ENCODE measurements at regions not wholly inside any gene's neighbourhood (a gene's known extent, or its start where the extent isn't known, plus 50 kb on each side); places are given as distances from the start of the nearest gene placed in this dataset.
"Not testable (repeated sequence)": the region's sequence is repeated elsewhere in the genome, so short reads cannot be mapped to it uniquely, and the experiment has no call there.

GRCh38 chrX:134045372-134045771 is 60.0 kb upstream of the GPC3 start:
- H3K4me1 ChIP-seq; H3K27me3 ChIP-seq; DNase-seq (ENCODE audit: low spot score in 2 of 2); H3K36me3 ChIP-seq; H3K4me3 ChIP-seq; H3K9me3 ChIP-seq; H3K27ac ChIP-seq: not testable (repeated sequence)
- WGBS, 2 donors: 89 to 97% methylated on average over 3 of the region's 3 CpGs

GRCh38 chrX:134067107-134067506 is 81.7 kb upstream of the GPC3 start:
- not testable (repeated sequence) for H3K36me3 ChIP-seq; H3K4me1 ChIP-seq; H3K4me3 ChIP-seq; DNase-seq (ENCODE audit: low spot score in 2 of 2); H3K9me3 ChIP-seq; H3K27ac ChIP-seq; H3K27me3 ChIP-seq
- WGBS, 2 donors: 86 to 90% methylated on average over 3 of the region's 3 CpGs

GRCh38 chrX:134071899-134072298 is 86.5 kb upstream of the GPC3 start:
- H3K9me3 ChIP-seq; H3K36me3 ChIP-seq; H3K27ac ChIP-seq; H3K4me1 ChIP-seq; DNase-seq (ENCODE audit: low spot score in 2 of 2); H3K4me3 ChIP-seq; H3K27me3 ChIP-seq: not testable (repeated sequence)
- 49 to 53% methylated on average over 2 to 6 of the region's 6 CpGs for WGBS, 2 donors

- no peak for DNase-seq (ENCODE audit: low spot score in 2 of 2)
- no peak for TF ChIP-seq CTCF (IDR thresholded peaks at IDR 0.05)
- TF ChIP-seq POLR2A (IDR thresholded peaks at IDR 0.05): no peak
- TF ChIP-seq EP300 (IDR thresholded peaks at IDR 0.05): no peak
- Histone ChIP-seq H3K4me3 (no peak overlapping the region), H3K27me3 (peaks cover 0 to 4% of the 10 kb centered on the region in 2 donors), H3K4me1 (no peaks in the 10 kb centered on the region), H3K27ac (no peak overlapping the region), H3K9me3 (no peaks in the 10 kb centered on the region), H3K36me3 (no peaks in the 10 kb centered on the region)
- WGBS, 2 donors: 65 to 88% methylated on average over 2 of the region's 2 CpGs
Measured at GRCh38 chrX:134073341-134073740, 87.9 kb upstream of the GPC3 start.

GRCh38 chrX:134074151-134074550 is 88.8 kb upstream of the GPC3 start:
- no peaks in the 10 kb centered on the region for H3K4me1 ChIP-seq
- no peaks in the 10 kb centered on the region for H3K9me3 ChIP-seq
- TF ChIP-seq CTCF (IDR thresholded peaks at IDR 0.05) (no peak), EP300 (IDR thresholded peaks at IDR 0.05) (no peak), POLR2A (IDR thresholded peaks at IDR 0.05) (no peak)
- peaks cover 0 to 4% of the 10 kb centered on the region in 2 donors for H3K27me3 ChIP-seq
- H3K4me3 ChIP-seq: no peak overlapping the region
- H3K27ac ChIP-seq: no peak overlapping the region
- 65 to 68% methylated on average over 3 of the region's 3 CpGs for WGBS, 2 donors
- no peaks in the 10 kb centered on the region for H3K36me3 ChIP-seq
- no peak for DNase-seq (ENCODE audit: low spot score in 2 of 2)

- Histone ChIP-seq H3K9me3 (no peaks in the 10 kb centered on the region), H3K4me3 (no peak overlapping the region), H3K4me1 (no peaks in the 10 kb centered on the region), H3K27me3 (peaks cover 0 to 4% of the 10 kb centered on the region in 2 donors), H3K36me3 (no peaks in the 10 kb centered on the region), H3K27ac (no peak overlapping the region)
- no peak for DNase-seq (ENCODE audit: low spot score in 2 of 2)
- WGBS, 2 donors: 79 to 94% methylated on average over 24 to 26 of the region's 26 CpGs
- TF ChIP-seq POLR2A (IDR thresholded peaks at IDR 0.05) (no peak), CTCF (IDR thresholded peaks at IDR 0.05) (no peak), EP300 (IDR thresholded peaks at IDR 0.05) (no peak)
Measured at GRCh38 chrX:134075894-134076718, 90.7 kb upstream of the GPC3 start.

GRCh38 chrX:134095366-134095765 is 110.0 kb upstream of the GPC3 start:
- TF ChIP-seq EP300 (IDR thresholded peaks at IDR 0.05) (no peak), POLR2A (IDR thresholded peaks at IDR 0.05) (no peak), CTCF (IDR thresholded peaks at IDR 0.05) (no peak)
- no peaks in the 10 kb centered on the region for H3K27me3 ChIP-seq

More at GRCh38 chrX:134095366-134095765, 110.0 kb upstream of the GPC3 start:
- no peak overlapping the region for H3K27ac ChIP-seq
- H3K36me3 ChIP-seq: no peaks in the 10 kb centered on the region
- H3K4me1 ChIP-seq: no peaks in the 10 kb centered on the region
- no peaks in the 10 kb centered on the region for H3K9me3 ChIP-seq
- no peak for DNase-seq (ENCODE audit: low spot score in 2 of 2)
- no peak overlapping the region for H3K4me3 ChIP-seq

Data from tibial nerve (tissue), 4 donors.